GM12878 (cell line): ENCODE measurements at regions not wholly inside any gene's neighbourhood (a gene's known extent, or its start where the extent isn't known, plus 50 kb on each side); places are given as distances from the start of the nearest gene placed in this dataset.

Experiments used
- BHLHE40 ChIP-seq, 2 experiments: fragments of 450-650 bp in 1 of 2; IDR thresholded peaks; 2 replicates each; pipeline ENCODE4 v1.6.1; 2011 to 2017; ENCODE audit warnings: low read depth in 2 of 2, borderline replicate concordance in 1 of 2, improper control_type of control experiment in 1 of 2, low read length in 1 of 2, mild to moderate bottlenecking in 1 of 2
- CTCF ChIP-seq, 3 experiments: IDR thresholded peaks in 2 of 3; conservative IDR thresholded peaks in 1 of 3; 2 replicates each; pipeline ENCODE4 v1.5.1; 2011; ENCODE audit warnings: low read depth in 3 of 3, low read length in 3 of 3, mild to moderate bottlenecking in 3 of 3, control low read depth in 2 of 3, moderate library complexity in 2 of 3, inconsistent platforms in 1 of 3, mixed read lengths in 1 of 3; ENCODE audit not compliant: control insufficient read depth in 2 of 3, insufficient read depth in 1 of 3; ENCODE audit errors: extremely low read depth in 1 of 3
- LARP7 ChIP-seq: fragments of 450-650 bp; IDR thresholded peaks from 2 replicates; pipeline ENCODE4 v1.6.1; 2017; ENCODE audit warnings: mild to moderate bottlenecking
- TF ChIP-seq, protein P1 (sequence below): IDR thresholded peaks from 2 replicates; pipeline ENCODE4 v1.6.1; 2012; ENCODE audit warnings: low read depth, low read length, improper control_type of control experiment

DNA sequence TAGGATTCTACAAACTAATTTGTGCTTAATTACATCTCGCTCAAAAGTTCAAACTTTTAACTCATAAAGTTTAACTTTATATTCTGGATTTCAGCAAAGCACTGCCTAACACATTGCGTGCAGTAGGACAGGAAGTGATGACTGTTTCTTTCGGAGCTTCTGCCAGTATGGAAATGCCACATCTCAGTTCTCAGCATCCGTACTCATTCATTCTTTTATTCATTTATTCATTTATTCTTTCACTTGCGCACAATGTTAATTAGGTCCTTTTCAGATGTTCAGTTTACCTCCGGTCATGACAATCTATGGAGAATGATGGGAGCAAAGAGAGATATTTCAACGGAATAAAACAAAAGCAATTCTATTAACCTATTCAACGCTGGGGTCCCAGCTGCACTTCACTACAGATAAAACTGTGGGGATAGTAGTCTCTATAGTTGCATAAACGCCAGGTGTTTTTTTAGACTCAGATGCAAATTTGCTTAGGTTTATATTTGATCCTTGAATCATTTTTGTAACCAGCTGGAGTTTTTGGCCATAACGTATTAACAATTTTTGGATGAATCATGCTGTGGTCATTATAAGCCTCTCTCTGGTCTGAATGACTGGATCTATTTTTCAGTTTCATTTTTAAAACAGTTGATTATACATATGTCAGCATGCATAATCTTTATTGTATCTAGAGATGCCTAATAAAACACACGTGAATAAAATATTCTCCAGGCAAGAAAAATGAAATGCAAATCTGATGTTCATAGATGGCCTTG is 143.9 kb downstream of the KCNJ2 start:
- TF ChIP-seq CTCF (IDR thresholded peaks at IDR 0.05 in 2 of 3, conservative IDR thresholded peaks at IDR 0.05 in 1 of 3; ENCODE audit: control insufficient read depth in 2 of 3, extremely low read depth in 1 of 3, insufficient read depth in 1 of 3, low read depth in 3 of 3, low read length in 3 of 3): no peak
- no peak for TF ChIP-seq LARP7
- TF ChIP-seq, protein P1, sequence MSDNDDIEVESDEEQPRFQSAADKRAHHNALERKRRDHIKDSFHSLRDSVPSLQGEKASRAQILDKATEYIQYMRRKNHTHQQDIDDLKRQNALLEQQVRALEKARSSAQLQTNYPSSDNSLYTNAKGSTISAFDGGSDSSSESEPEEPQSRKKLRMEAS: no peak
- no peak for TF ChIP-seq BHLHE40 (IDR thresholded peaks at IDR 0.05; ENCODE audit: borderline replicate concordance in 1 of 2, low read depth in 2 of 2, low read length in 1 of 2)
